Mesendoderm (in vitro differentiated cells): ENCODE measurements at regions not wholly inside any gene's neighbourhood (a gene's known extent, or its start where the extent isn't known, plus 50 kb on each side); places are given as distances from the start of the nearest gene placed in this dataset.

Experiments used
- DNase-seq: peaks from one replicate; pipeline ENCODE4 v3.0.0; 2013
- H2AK5ac ChIP-seq: 2 replicates; pipeline ENCODE4 v1.6.1; 2013; ENCODE audit warnings: low read length, inconsistent platforms
- H2BK120ac ChIP-seq: 2 replicates; pipeline ENCODE4 v1.6.1; 2013; ENCODE audit warnings: low read depth, mild to moderate bottlenecking, low read length, moderate library complexity, mixed read lengths
- H2BK15ac ChIP-seq: replicated peaks from 2 replicates; pipeline ENCODE4 v1.6.1; 2013; ENCODE audit warnings: low read depth, mild to moderate bottlenecking, moderate library complexity
- H2BK5ac ChIP-seq: 2 replicates; pipeline ENCODE4 v1.6.1; 2013; ENCODE audit warnings: low read length, inconsistent platforms
- H3K18ac ChIP-seq: 2 replicates; pipeline ENCODE4 v1.6.1; 2013; ENCODE audit warnings: mild to moderate bottlenecking, low read length, mixed read lengths
- H3K23ac ChIP-seq: one replicate; pipeline ENCODE4 v1.6.1; 2013; ENCODE audit warnings: low read length
- H3K27ac ChIP-seq: 2 replicates; pipeline ENCODE4 v1.5.1; 2013; ENCODE audit warnings: low read depth, mild to moderate bottlenecking, inconsistent platforms, low read length, moderate library complexity
- H3K27me3 ChIP-seq: 2 replicates; pipeline ENCODE4 v1.6.1; 2013; ENCODE audit warnings: low read length, control low read depth, mild to moderate bottlenecking, inconsistent platforms; ENCODE audit not compliant: insufficient read depth, poor library complexity
- H3K36me3 ChIP-seq: 2 replicates; pipeline ENCODE4 v1.6.1; 2013; ENCODE audit warnings: low read length, inconsistent platforms; ENCODE audit not compliant: control insufficient read depth, insufficient read depth
- H3K4ac ChIP-seq: one replicate; pipeline ENCODE4 v1.6.1; 2013; ENCODE audit warnings: low read depth, mild to moderate bottlenecking, low read length, moderate library complexity
- H3K4me1 ChIP-seq: 2 replicates; pipeline ENCODE4 v1.6.1; 2013; ENCODE audit warnings: low read depth, low read length, inconsistent platforms; ENCODE audit not compliant: control insufficient read depth
- H3K4me2 ChIP-seq: 2 replicates; pipeline ENCODE4 v1.6.1; 2013; ENCODE audit warnings: low read length
- H3K4me3 ChIP-seq: 2 replicates; pipeline ENCODE4 v1.5.1; 2013; ENCODE audit warnings: mild to moderate bottlenecking, low read length
- H3K56ac ChIP-seq: one replicate; pipeline ENCODE4 v1.6.1; 2013; ENCODE audit warnings: low read length
- H3K79me1 ChIP-seq: 2 replicates; pipeline ENCODE4 v1.6.1; 2013; ENCODE audit warnings: low read length, inconsistent platforms
- H3K79me2 ChIP-seq: 2 replicates; pipeline ENCODE4 v1.6.1; 2013; ENCODE audit warnings: mild to moderate bottlenecking, low read length; ENCODE audit not compliant: control insufficient read depth, insufficient read depth
- H3K9ac ChIP-seq: 2 replicates; pipeline ENCODE4 v1.6.1; 2013; ENCODE audit warnings: low read length, inconsistent platforms
- H4K5ac ChIP-seq: one replicate; pipeline ENCODE4 v1.6.1; 2013; ENCODE audit warnings: low read length
- H4K8ac ChIP-seq: one replicate; pipeline ENCODE4 v1.6.1; 2013; ENCODE audit warnings: low read depth, mild to moderate bottlenecking, control low read depth, low read length, moderate library complexity
- WGBS: extraction: QIAGEN DNeasy Blood & Tissue Kit; methylation state at CpG from one replicate; pipeline ENCODE4 v1.1.7; 2013; ENCODE audit warnings: low lambda C conversion rate, missing lambda C conversion rate; ENCODE audit not compliant: insufficient coverage; ENCODE audit errors: extremely low coverage; 5-methylcytosine and 5-hydroxymethylcytosine counted together

DNA sequence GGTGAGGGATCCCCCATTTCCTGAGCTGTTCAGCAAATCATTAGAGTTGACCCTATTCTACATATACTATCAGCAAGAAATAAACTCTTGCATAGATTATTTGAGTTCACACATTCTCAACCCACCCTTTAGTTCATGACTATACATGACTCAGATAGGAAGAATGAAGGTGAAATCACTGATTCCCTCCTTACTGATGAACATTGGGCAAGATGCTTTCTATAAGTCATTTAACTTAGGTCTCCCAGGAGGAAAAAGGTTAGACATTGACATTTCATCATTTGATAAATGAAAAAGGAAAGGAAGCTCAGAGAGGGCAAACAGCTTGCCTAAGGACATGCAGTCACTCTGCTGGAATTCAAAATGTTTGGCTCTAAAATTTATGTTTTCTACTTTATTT is 408.0 kb downstream of the TMEM182 start:
- H3K27me3 ChIP-seq, result no peaks in the 10 kb centered on the region
- H2AK5ac ChIP-seq, result no peak overlapping the region
- no peak overlapping the region for H4K5ac ChIP-seq
- no peak overlapping the region for H2BK15ac ChIP-seq
- H3K36me3 ChIP-seq, result no peaks in the 10 kb centered on the region
- H3K4me1 ChIP-seq, result no peaks in the 10 kb centered on the region
- H2BK120ac ChIP-seq, result no peak overlapping the region
- no peaks in the 10 kb centered on the region for H3K79me2 ChIP-seq
- H3K4ac ChIP-seq, result no peak overlapping the region
- no peak overlapping the region for H3K56ac ChIP-seq
- H3K4me2 ChIP-seq, result no peak overlapping the region
- no peak overlapping the region for H2BK5ac ChIP-seq
- no peak overlapping the region for H3K9ac ChIP-seq
- H3K4me3 ChIP-seq, result no peak overlapping the region
- H3K27ac ChIP-seq, result no peak overlapping the region
- H3K79me1 ChIP-seq, result no peaks in the 10 kb centered on the region
- no peak overlapping the region for H3K18ac ChIP-seq
- no peak overlapping the region for H3K23ac ChIP-seq
- H4K8ac ChIP-seq, result no peak overlapping the region
- DNase-seq, result no peak

GRCh38 chr2:103172821-103173220 is 411.0 kb downstream of the TMEM182 start:
- Histone ChIP-seq H4K8ac (no peak overlapping the region), H3K27me3 (no peaks in the 10 kb centered on the region), H3K23ac (no peak overlapping the region), H2BK120ac (no peak overlapping the region), H2AK5ac (no peak overlapping the region), H3K4ac (no peak overlapping the region), H4K5ac (no peak overlapping the region), H3K27ac (no peak overlapping the region), H3K36me3 (no peaks in the 10 kb centered on the region), H2BK5ac (no peak overlapping the region), H3K4me2 (no peak overlapping the region), H3K4me1 (no peaks in the 10 kb centered on the region), H3K4me3 (no peak overlapping the region), H3K9ac (no peak overlapping the region), H3K79me2 (no peaks in the 10 kb centered on the region), H3K56ac (no peak overlapping the region), H3K79me1 (no peaks in the 10 kb centered on the region), H2BK15ac (no peak overlapping the region), H3K18ac (no peak overlapping the region)
- WGBS, result no CpG with 5 or more reads among the region's 2 CpGs
- DNase-seq, result no peak

DNA sequence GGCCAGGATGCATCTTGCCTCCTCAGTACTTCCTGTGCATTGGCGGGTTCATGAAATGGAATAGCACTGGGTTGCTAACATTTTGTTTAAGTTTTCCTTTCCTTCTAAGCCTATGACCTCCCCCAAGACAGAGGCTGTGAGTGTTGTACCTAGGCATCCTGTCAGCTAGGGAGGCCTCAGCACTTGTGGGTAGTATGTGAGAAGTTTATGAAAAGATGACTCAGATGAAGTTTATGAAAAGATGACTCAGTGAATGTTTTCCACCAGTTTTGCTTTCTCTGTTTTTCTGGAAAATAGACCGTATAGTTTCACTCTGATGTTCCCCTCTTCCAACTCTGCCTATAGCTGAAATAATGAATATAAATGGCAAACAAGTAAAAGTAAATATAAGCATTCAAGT is 412.9 kb downstream of the TMEM182 start:
- Histone ChIP-seq H2BK15ac (no peak overlapping the region), H3K56ac (no peak overlapping the region), H3K4me1 (no peaks in the 10 kb centered on the region), H3K36me3 (no peaks in the 10 kb centered on the region), H3K23ac (no peak overlapping the region), H3K9ac (no peak overlapping the region), H2BK120ac (no peak overlapping the region), H3K4ac (no peak overlapping the region), H3K79me1 (no peaks in the 10 kb centered on the region), H3K27ac (no peak overlapping the region), H4K8ac (no peak overlapping the region), H3K27me3 (no peaks in the 10 kb centered on the region), H3K79me2 (no peaks in the 10 kb centered on the region), H2BK5ac (no peak overlapping the region), H3K4me2 (no peak overlapping the region), H4K5ac (no peak overlapping the region), H3K18ac (no peak overlapping the region), H3K4me3 (no peak overlapping the region), H2AK5ac (no peak overlapping the region)
- no peak for DNase-seq
- no CpG with 5 or more reads among the region's 2 CpGs for WGBS

DNA sequence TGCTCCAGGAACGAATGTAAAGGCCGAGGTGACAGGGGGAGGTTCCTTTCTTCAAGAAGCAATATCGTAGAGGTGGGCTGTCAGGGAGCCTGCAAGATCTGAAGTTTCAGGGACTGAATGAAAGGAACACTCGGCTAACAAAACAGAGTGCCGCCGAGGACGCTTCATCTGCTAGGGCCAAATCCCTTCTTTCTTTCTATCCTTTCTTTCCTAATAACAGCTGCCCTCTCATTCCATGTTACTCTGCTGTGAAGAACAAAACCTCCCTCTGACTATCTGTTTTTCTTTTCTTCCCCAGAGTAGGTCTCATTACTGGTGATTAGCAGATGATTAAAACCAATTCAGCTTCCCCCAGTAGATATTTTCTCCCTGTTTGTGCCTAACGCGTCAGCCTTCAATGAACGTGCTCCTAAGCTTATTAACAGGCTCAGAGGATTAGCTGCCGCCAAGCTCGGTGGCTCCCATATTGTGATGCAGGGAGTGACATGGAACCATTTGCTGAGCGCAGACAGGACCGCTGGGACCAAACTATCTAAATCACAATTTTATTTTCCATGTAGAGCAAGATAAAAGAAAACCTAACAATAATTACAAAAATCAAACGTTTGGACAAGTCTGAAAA is 414.6 kb downstream of the TMEM182 start:
- Histone ChIP-seq H3K56ac (no peak overlapping the region), H3K27ac (no peak overlapping the region), H3K9ac (no peak overlapping the region), H2BK120ac (no peak overlapping the region), H3K4me2 (no peak overlapping the region), H3K23ac (no peak overlapping the region), H3K79me2 (no peaks in the 10 kb centered on the region), H2BK15ac (no peak overlapping the region), H3K18ac (no peak overlapping the region), H3K4ac (no peak overlapping the region), H3K36me3 (no peaks in the 10 kb centered on the region), H4K5ac (no peak overlapping the region), H2AK5ac (no peak overlapping the region), H3K4me1 (no peaks in the 10 kb centered on the region), H4K8ac (no peak overlapping the region), H2BK5ac (no peak overlapping the region), H3K4me3 (no peak overlapping the region), H3K79me1 (no peaks in the 10 kb centered on the region), H3K27me3 (no peaks in the 10 kb centered on the region)
- DNase-seq, result peak; percentile 60
- WGBS, result no CpG with 5 or more reads among the region's 15 CpGs

- H3K56ac ChIP-seq, result no peak overlapping the region
- no peak overlapping the region for H4K8ac ChIP-seq
- H3K27me3 ChIP-seq, result no peaks in the 10 kb centered on the region
- no peak overlapping the region for H3K4me2 ChIP-seq
- no peak overlapping the region for H3K18ac ChIP-seq
- no peak overlapping the region for H3K23ac ChIP-seq
- no peak overlapping the region for H2BK15ac ChIP-seq
- no peaks in the 10 kb centered on the region for H3K79me1 ChIP-seq
- no peak overlapping the region for H3K4me3 ChIP-seq
- H2BK5ac ChIP-seq, result no peak overlapping the region
- DNase-seq, result no peak
- H3K4ac ChIP-seq, result no peak overlapping the region
- no peaks in the 10 kb centered on the region for H3K4me1 ChIP-seq
- H3K9ac ChIP-seq, result no peak overlapping the region
- no peak overlapping the region for H4K5ac ChIP-seq
- no CpG with 5 or more reads among the region's 3 CpGs for WGBS
- no peak overlapping the region for H2AK5ac ChIP-seq
- no peak overlapping the region for H3K27ac ChIP-seq
- H2BK120ac ChIP-seq, result no peak overlapping the region
- H3K36me3 ChIP-seq, result no peaks in the 10 kb centered on the region
- no peaks in the 10 kb centered on the region for H3K79me2 ChIP-seq
Measured at GRCh38 chr2:103179798-103180197, 418.0 kb downstream of the TMEM182 start.

DNA sequence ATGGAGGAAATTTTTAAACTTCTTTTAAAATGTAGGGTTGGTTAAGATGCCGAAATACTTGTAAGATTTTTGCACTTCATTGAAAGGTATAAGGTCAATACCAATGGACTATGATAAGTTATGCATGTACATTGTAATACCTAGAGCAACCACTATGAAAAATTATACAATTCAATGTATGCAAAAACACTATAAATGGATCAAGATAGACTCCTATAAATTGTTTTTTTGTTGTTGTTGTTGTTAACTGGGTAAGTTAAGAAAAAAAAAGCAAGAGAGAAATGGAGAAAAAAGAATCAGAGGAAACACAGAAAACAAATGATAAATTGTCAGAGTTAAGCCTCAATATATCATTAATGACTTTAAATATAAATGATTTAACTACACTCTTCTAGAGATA is 421.2 kb downstream of the TMEM182 start:
- Histone ChIP-seq H3K4me2 (no peak overlapping the region), H3K18ac (no peak overlapping the region), H3K4me3 (no peak overlapping the region), H4K5ac (no peak overlapping the region), H4K8ac (no peak overlapping the region), H3K4ac (no peak overlapping the region), H2BK120ac (no peak overlapping the region), H3K36me3 (no peaks in the 10 kb centered on the region), H3K23ac (no peak overlapping the region), H3K79me2 (no peaks in the 10 kb centered on the region), H2BK15ac (no peak overlapping the region), H3K27me3 (no peaks in the 10 kb centered on the region), H3K56ac (no peak overlapping the region), H2BK5ac (no peak overlapping the region), H3K4me1 (no peaks in the 10 kb centered on the region), H3K79me1 (no peaks in the 10 kb centered on the region), H3K27ac (no peak overlapping the region), H2AK5ac (no peak overlapping the region), H3K9ac (no peak overlapping the region)
- no peak for DNase-seq
- WGBS, result no CpG with 5 or more reads among the region's 1 CpG
